ENCODE measurements at regions not wholly inside any gene's neighbourhood (a gene's known extent, or its start where the extent isn't known, plus 50 kb on each side); places are given as distances from the start of the nearest gene placed in this dataset.
"Not testable (repeated sequence)": the region's sequence is repeated elsewhere in the genome, so short reads cannot be mapped to it uniquely, and the experiment has no call there.

DNA sequence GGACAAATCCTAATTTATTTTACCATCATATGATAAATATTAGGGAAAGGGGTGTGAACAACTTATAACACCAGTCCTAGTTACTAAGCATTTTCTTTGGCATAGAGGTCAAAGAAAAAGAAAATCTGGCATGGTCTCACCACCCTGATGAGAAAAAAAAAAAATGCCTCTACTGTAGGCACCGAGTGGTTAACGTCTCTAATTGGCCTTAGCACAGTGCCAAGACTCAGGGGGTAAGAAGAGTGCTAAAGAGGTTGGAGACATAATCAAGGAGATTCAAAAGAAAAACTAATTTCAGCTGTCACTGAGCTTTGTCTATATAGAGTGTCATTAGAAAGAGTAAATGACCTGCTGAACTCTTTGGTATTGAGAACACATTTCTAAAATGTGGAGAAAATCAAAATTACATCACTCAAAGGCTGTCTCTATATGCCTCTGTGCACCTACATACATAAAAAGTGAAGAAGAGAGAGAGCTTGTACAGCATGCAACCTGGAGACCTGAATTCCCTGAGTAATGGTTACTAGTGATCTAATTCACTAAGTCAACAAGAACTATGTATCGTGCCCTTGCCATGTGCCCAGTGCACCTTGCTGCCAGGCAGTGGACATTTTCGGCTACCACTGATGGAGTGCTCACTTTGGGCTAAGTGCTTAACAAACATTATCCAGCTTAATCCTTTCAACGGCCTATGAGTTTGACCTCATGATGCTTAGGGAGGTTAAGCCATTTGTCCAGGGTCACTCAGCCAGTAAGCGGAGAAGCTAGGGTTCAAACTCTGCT, 113.8 kb upstream of the G2E3 start:
- no peak for DNase-seq

DNA sequence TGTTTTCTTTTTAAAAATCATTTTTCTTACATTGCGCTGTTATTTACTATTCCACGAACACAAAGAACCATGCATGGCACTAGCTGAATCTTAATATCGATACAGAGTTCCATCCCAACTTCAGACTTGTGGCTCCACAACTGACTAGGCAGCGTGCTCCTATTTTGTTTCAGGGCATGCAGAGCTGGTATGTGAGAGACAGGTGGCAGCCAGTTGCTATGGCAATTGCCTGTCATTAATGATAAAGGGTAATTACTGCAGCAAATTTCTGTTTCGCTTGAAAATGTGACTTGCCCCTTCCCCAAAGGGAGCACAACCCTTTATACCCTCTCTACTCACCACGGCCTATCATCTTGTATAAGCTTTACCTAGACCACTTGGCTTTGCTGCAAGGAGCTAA, 113.1 kb upstream of the G2E3 start:
- DNase-seq = no peak

DNA sequence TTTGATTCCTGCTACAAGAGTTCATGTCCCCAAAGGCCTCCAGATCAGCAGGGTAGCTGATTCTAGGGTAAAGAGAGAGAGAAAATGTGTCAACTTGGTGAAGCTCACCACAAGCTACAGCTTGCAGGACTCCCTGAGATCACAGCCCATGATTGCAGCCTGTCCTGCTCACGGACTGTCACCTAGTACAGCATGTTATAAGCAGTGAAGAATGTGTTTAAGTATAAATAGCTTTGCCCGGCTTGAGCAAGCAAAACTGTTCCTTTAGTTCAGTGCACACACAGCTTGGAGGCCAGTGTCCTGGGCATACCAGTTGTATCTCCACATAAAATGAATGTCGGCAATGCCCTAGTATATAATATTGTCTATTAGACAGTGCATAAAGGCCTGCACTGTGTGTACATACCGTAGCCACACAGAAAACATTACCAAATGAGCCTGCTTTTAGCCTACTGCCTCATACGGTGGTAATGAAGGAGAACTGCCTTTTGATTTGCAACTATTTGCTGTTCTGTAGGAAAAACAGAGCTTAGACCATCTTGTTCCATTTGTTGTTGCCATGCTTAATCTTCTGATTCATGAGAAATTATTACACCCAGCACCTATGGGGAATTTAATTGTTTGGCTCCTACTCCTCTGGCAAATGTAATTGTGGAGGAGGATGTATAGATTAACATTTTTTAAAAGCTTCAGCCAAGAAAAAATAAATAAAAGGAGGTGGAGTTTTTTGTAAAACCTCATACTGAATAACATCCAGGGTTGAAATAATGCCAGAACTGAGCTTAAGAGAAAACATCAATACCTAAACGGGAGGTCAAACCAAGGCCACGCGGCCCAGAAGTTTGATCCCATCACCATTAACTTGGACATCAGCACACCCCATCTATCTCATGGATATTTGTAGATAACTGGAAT, 108.1 kb upstream of the G2E3 start:
- peak; percentile 32 for DNase-seq

DNA sequence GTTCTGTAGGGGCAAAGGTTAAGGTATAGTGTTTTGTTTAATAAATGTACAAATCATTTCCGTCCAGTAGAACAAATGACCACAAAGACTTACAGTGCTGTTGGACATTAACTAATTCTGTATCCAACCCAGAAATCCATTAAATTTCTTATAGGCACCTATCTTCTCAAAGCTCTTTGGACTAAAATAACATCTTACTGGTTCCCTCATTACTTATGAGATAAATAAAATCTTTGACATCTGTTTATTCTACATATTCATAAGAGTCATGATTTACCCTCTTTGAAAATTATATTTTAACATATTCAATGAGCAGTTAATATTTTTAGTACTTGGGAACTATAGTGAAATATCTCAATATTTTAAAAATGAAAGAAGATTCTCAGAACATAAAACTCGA, 102.7 kb upstream of the G2E3 start:
- DNase-seq = no peak

DNA sequence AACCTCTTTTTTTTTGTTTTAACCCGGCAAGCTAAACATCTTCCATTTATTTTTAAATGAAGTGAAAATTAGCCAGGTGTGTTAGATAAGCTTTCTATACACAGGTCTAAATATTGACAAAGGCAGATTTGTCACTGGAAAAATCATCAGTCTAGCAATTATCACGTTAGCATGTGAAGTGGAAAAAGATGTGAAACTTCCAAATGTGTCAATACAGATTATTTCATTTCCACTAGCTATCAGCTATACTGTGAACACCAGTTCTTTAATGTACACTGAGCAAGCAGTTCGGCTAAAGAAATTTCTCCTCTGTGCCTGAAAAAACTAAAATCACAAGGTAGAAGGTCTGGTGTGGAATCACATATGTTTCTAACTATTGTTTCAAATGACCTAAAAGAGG, 96.6 kb upstream of the G2E3 start:
- no peak for DNase-seq

DNA sequence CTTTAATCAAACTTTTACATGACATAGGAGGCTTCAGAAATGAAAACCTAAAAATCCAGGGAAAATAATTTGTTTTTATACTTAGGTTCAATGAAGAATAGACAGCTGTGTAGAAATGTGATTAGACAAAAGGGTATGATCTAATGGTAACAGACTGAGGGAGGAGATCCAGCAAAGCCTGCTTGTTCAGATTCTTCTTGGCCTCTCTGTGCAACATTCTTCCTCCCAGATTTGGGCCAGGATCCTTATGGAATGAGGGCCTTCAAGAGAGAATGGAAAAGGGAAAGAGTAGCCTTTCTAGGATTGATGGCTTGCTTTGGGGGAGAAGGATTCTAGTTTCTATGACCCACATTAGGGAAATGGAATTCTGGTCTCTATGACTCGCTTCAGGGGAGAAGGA, 94.5 kb upstream of the G2E3 start:
- DNase-seq = no peak

DNA sequence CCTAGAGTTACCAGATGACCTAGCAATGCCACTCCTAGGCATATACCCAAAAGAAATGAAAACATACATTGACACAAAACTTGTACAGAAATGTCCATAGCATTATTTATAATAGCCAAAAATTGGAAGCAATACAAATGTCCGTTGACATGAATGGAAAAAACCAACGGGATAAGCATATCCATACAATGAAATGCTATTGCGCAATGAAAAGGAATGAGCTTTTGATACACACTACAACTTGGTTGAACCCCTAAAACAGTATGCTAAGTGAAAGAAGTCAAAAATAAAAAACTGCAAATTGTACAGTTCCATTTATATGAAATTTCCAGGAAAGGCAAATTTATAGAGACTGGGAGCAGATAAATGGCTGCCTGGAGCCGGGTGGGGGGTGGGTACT, 90.6 kb upstream of the G2E3 start:
- DNase-seq = no peak

DNA sequence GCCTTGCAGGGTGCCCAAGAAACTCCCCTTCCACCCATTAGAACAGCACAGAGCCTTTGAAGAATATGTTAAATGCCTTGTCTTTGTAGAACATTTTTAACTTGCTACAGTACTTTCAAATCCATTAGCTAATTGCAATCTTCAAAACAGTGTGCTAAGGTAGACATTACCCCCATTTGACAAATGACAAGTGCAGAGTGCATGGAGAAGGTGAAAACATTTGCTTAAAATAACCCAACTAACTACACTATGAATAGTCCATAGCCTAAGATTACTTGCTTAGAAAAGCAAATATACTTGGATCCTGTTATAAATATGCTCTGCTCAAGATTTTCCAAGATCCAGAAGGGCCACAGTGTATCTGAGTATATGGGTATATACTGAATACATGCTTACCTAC, 87.0 kb upstream of the G2E3 start:
- no peak for DNase-seq

DNA sequence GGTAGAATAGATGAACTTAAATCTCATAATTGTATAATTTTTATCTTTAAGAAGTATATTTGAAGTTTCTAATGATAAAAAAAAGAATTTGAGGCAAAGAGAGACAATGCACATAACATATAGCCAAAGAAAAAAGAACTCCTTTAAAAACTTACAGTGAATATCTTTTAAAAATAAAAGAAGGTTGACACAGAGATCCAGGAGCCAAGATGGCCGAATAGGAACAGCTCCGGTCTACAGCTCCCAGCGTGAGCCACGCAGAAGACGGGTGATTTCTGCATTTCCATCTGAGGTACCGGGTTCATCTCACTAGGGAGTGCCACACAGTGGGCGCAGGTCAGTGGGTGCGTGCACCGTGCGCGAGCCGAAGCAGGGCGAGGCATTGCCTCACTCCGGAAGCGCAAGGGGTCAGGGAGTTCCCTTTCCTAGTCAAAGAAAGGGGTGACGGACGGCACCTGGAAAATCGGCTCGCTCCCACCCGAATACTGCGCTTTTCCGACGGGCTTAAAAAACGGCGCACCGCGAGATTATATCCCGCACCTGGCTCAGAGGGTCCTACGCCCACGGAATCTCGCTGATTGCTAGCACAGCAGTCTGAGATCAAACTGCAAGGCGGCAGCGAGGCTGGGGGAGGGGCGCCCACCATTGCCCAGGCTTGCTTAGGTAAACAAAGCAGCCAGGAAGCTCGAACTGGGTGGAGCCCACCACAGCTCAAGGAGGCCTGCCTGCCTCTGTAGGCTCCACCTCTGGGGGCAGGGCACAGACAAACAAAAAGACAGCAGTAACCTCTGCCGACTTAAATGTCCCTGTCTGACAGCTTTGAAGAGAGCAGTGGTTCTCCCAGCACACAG, 84.9 kb upstream of the G2E3 start:
- DNase-seq = not testable (repeated sequence)

DNA sequence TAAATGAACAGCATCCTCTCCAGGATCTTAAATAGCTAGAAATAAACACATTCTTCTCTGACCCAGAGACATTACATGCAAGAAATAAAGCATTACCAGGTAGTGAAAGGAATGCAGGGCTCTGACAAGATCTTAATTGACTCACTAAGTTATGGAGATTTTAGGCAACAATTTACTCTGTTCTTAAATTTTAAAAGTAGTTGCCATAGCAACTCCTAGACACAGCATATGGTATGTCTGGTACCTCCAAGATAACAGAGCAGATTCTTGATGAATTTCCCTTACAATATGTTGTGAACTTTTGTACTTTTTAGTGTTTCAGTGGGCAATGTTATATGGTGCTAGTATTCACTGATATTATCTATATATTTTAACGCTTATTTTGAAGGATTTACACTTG, 76.7 kb upstream of the G2E3 start:
- no peak for DNase-seq

DNA sequence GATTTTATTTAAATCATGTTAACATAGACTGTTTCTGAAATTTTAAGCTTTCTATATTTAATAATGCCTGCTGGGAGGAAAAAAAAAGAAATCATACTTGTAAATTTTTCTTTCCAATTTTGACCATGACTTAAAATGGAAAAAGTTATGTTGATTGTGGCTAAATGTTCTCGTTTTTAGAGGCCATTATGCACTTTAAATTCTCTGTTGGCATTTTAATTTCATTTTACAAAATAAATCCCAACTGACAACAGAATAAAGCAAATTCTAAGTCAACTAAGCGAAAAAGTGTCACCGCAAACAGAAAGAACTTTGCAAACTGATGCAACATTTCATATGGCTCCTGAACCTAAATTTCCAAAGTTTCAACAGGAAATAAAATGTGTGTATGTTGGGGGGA, 74.8 kb upstream of the G2E3 start:
- no peak for DNase-seq

DNA sequence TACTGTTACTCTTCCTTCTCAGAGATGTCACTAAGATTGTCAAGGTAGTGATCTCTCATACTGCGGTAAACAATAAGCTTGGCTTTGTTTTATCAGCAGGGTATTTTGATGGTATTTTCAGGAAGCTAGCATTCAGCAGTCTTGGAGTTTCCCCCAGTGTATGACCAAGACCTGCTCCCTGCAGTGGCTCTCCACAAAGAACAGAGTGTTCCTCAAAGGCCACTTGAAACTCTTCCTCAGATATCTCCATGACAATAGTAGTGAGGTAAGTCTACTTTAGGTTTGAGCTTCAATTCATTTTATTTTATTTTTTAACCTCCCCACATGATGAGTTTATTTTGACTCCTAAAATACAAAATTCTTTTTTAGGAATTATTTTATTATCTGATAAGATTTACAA, 74.0 kb upstream of the G2E3 start:
- no peak for DNase-seq

DNA sequence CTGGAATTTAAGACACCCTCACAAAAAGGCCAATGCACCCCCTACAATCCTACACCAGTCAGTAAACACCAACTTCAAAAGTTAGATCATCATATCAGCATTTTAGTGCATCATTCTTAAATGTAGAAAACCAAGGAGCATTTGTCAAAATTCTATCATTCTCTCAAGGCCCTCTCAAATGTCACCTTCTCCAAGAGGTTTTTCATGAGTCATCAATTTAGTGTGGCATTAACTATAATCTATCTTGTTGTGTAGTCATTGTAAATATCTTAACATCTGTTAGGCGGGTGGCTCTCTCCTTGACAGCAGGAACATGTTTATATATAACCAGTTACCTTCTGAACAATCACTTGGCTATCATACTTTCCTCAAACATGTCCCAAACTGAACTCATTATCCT, 62.1 kb upstream of the G2E3 start:
- no peak for DNase-seq

DNA sequence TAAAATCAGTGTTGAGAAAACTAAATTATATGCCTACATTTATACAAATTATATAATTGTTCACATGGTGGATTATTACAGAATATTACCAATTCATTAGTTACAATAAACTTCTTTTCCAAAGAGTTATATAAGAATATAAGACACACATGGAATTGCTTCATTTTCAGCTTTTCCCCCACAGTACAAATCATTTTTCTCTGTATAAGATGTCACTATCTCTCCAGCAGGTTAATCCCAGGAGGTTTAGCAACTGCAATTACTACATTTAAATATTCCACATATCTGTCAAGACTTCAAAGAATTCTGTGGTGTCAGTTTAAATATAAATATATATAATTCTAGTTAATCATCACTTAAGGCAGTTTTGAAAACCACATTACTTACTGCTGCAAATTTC, 59.6 kb upstream of the G2E3 start:
- DNase-seq = no peak

DNA sequence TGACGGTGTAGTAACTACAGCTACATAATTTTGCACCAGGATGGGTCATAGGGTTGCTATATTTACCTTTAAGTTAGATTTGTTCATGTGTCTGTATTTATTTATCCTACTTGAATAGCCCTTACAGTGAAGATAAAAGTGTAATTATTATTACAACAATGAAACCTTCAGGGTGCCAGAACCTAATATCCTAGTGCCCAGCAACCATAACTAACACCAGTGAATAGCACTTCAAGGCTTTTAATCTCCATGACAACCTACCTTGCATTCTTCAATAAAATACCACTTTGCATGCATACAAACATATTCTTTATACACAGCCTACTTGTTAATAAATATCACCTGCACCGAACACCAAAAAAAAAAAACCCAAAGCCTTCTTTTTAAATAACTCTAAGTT, 58.7 kb upstream of the G2E3 start:
- DNase-seq = no peak

DNA sequence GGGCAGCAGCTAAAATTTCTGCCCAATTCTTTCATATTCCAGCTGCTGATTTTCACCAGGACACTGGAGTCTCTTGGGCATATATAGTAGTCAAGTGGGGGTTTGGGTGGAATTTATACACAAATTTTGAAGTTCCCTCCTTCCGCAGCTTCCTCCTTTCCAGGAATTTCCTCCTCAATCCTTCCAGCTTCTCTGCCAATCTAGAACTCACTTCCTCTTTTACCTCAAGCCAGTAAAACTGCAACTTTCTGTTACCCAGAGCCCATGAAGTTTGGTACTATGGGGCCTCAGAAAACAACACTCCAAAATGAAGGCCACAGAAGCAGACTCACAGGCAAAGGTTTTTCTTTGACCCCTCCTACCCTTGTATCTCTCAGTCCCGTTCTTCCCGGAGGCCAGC, 51.7 kb upstream of the G2E3 start:
- no peak for DNase-seq
